C4-2B (cell line): ENCODE measurements at regions not wholly inside any gene's neighbourhood (a gene's known extent, or its start where the extent isn't known, plus 50 kb on each side); places are given as distances from the start of the nearest gene placed in this dataset.

Experiments used
- ZFX ChIP-seq: fragments of 450-650 bp; IDR thresholded peaks from 2 replicates; pipeline ENCODE4 v1.6.1; 2017
- TF ChIP-seq, protein P1 (sequence below): fragments of 450-650 bp; conservative IDR thresholded peaks from 2 replicates; pipeline ENCODE4 v1.5.1; 2017; ENCODE audit warnings: mild to moderate bottlenecking

DNA sequence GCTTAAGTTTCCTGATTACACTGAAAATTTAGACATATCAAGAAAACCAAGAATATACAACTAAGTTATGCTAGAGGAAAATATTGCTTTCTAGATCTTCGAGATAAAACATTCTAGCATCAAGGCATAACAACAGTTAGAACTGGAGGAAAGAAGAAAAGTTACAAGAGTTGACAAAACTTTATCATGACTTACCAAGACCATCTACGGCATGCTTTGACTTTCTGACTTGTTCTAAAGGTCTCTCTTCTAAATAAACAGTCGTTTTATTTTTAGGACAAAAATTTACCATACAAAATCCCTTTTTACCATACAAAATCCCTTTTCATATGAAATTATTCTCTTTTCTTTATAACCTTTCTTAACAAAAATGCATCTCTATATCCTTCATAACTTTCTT is 1110.1 kb upstream of the CDH10 start:
- TF ChIP-seq, protein P1, sequence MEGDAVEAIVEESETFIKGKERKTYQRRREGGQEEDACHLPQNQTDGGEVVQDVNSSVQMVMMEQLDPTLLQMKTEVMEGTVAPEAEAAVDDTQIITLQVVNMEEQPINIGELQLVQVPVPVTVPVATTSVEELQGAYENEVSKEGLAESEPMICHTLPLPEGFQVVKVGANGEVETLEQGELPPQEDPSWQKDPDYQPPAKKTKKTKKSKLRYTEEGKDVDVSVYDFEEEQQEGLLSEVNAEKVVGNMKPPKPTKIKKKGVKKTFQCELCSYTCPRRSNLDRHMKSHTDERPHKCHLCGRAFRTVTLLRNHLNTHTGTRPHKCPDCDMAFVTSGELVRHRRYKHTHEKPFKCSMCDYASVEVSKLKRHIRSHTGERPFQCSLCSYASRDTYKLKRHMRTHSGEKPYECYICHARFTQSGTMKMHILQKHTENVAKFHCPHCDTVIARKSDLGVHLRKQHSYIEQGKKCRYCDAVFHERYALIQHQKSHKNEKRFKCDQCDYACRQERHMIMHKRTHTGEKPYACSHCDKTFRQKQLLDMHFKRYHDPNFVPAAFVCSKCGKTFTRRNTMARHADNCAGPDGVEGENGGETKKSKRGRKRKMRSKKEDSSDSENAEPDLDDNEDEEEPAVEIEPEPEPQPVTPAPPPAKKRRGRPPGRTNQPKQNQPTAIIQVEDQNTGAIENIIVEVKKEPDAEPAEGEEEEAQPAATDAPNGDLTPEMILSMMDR, result no peak
- no peak for TF ChIP-seq ZFX
